NCI-H1092 (cell line): ENCODE measurements at regions not wholly inside any gene's neighbourhood (a gene's known extent, or its start where the extent isn't known, plus 50 kb on each side); places are given as distances from the start of the nearest gene placed in this dataset.

ENCODE experiments used
- DNase-seq: peaks from one replicate; lab custom pipeline; 2025; lab: John Stamatoyannopoulos, UW

GRCh38 chr15:70426096-70426821 is 328.5 kb upstream of the TLE3 start:
- DNase-seq: no peak

- DNase-seq: no peak
Measured at GRCh38 chr15:70424937-70425411, 327.3 kb upstream of the TLE3 start.

- no peak for DNase-seq
Measured at GRCh38 chr15:70423267-70423666, 325.6 kb upstream of the TLE3 start.

GRCh38 chr15:70422342-70422741 is 324.6 kb upstream of the TLE3 start:
- DNase-seq: no peak

GRCh38 chr15:70420948-70421482 is 323.3 kb upstream of the TLE3 start:
- DNase-seq: peak; percentile 13

- no peak for DNase-seq
Measured at GRCh38 chr15:70420086-70420947, 322.6 kb upstream of the TLE3 start.

- no peak for DNase-seq
Measured at GRCh38 chr15:70418943-70419342, 321.2 kb upstream of the TLE3 start.

- DNase-seq: no peak
Measured at GRCh38 chr15:70417535-70417934, 319.8 kb upstream of the TLE3 start.

GRCh38 chr15:70416829-70417228 is 319.1 kb upstream of the TLE3 start:
- no peak for DNase-seq

- peak; percentile 3 for DNase-seq
Measured at GRCh38 chr15:70415398-70415797, 317.7 kb upstream of the TLE3 start.

- no peak for DNase-seq
Measured at GRCh38 chr15:70414626-70415025, 316.9 kb upstream of the TLE3 start.

GRCh38 chr15:70412794-70413193 is 315.1 kb upstream of the TLE3 start:
- peak; percentile 20 for DNase-seq

- DNase-seq: no peak
Measured at GRCh38 chr15:70411143-70411863, 313.6 kb upstream of the TLE3 start.

- no peak for DNase-seq
Measured at GRCh38 chr15:70410371-70410985, 312.8 kb upstream of the TLE3 start.

GRCh38 chr15:70409388-70409787 is 311.7 kb upstream of the TLE3 start:
- no peak for DNase-seq

- no peak for DNase-seq
Measured at GRCh38 chr15:70407955-70408354, 310.2 kb upstream of the TLE3 start.

- no peak for DNase-seq
Measured at GRCh38 chr15:70407336-70407670, 309.6 kb upstream of the TLE3 start.

- no peak for DNase-seq
Measured at GRCh38 chr15:70406617-70407335, 309.1 kb upstream of the TLE3 start.

GRCh38 chr15:70401709-70402108 is 304.0 kb upstream of the TLE3 start:
- no peak for DNase-seq

- DNase-seq: no peak
Measured at GRCh38 chr15:70400766-70401541, 303.2 kb upstream of the TLE3 start.
